22Rv1 (cell line): ENCODE measurements at regions not wholly inside any gene's neighbourhood (a gene's known extent, or its start where the extent isn't known, plus 50 kb on each side); places are given as distances from the start of the nearest gene placed in this dataset.

Source experiments
- H3K27ac ChIP-seq: fragments of 450-650 bp; 2 replicates; pipeline ENCODE4 v1.5.1; 2017
- CTCF ChIP-seq: fragments of 450-650 bp; IDR thresholded peaks from 2 replicates; pipeline ENCODE4 v1.5.1; 2017; ENCODE audit warnings: mild to moderate bottlenecking
- ZFX ChIP-seq: fragments of 450-650 bp; IDR thresholded peaks from 2 replicates; pipeline ENCODE4 v1.6.1; 2017; ENCODE audit warnings: antibody characterized with exemption, borderline replicate concordance

- TF ChIP-seq ZFX = no peak
- TF ChIP-seq CTCF = no peak
- H3K27ac ChIP-seq = no peak overlapping the region
These were observed 167.7 kb downstream of the ZFP36L2 start for GRCh38 chr2:43058726-43059110.

- no peak for TF ChIP-seq ZFX
- no peak for TF ChIP-seq CTCF
- no peak overlapping the region for H3K27ac ChIP-seq
These were observed 168.4 kb downstream of the ZFP36L2 start for GRCh38 chr2:43057742-43058725.

- TF ChIP-seq CTCF (no peak), ZFX (no peak)
- no peak overlapping the region for H3K27ac ChIP-seq
These were observed 169.2 kb downstream of the ZFP36L2 start for GRCh38 chr2:43057026-43057741.

GRCh38 chr2:43055985-43056384, 170.4 kb downstream of the ZFP36L2 start:
- no peak overlapping the region for H3K27ac ChIP-seq
- TF ChIP-seq CTCF = no peak
- TF ChIP-seq ZFX = no peak

- no peak overlapping the region for H3K27ac ChIP-seq
- TF ChIP-seq ZFX = no peak
- no peak for TF ChIP-seq CTCF
These were observed 171.1 kb downstream of the ZFP36L2 start for GRCh38 chr2:43055086-43055912.

GRCh38 chr2:43054367-43054766, 172.0 kb downstream of the ZFP36L2 start:
- TF ChIP-seq CTCF = no peak
- TF ChIP-seq ZFX = no peak
- H3K27ac ChIP-seq = no peak overlapping the region
